SK-N-SH (cell line): ENCODE measurements at regions not wholly inside any gene's neighbourhood (a gene's known extent, or its start where the extent isn't known, plus 50 kb on each side); places are given as distances from the start of the nearest gene placed in this dataset.
A peak's percentile ranks its signal among the peaks of the same experiment; 100 is the strongest.

ENCODE experiments used
- CTCF ChIA-PET: fragments of 300-600, 350-600 bp; formaldehyde crosslinking; extraction: SDS; loops from one replicate; lab custom pipeline; 2021; lab: Yijun Ruan, JAX
- POLR2A ChIA-PET: fragments of 350-600 bp; sonication (Branson Sonifier 250); formaldehyde crosslinking; extraction: SDS; loops from one replicate; lab custom pipeline; 2020; ENCODE audit warnings: antibody characterized with exemption, inconsistent platforms; lab: Yijun Ruan, JAX
- DNase-seq: peaks from one replicate; pipeline ENCODE4 v3.0.0; 2012
- H2AFZ ChIP-seq: fragments of 200-600 bp; sonication (generic); 2 replicates; pipeline ENCODE4 v1.8.1; 2016; ENCODE audit warnings: antibody characterized with exemption, mild to moderate bottlenecking, low read depth
- H3F3A ChIP-seq: fragments of 200-600 bp; sonication (generic); replicated peaks from 2 replicates; pipeline ENCODE3; 2016; ENCODE audit warnings: antibody characterized with exemption, mild to moderate bottlenecking; ENCODE audit not compliant: insufficient read depth
- H3K27ac ChIP-seq, 2 experiments: fragments of 200-500 bp in 1 of 2; fragments of 200-600 bp in 1 of 2; sonication (Bioruptor generic) in 1 of 2; sonication (generic), shearing (Covaris generic) in 1 of 2; 2 replicates each; pipeline versions ENCODE4 v1.5.1 to v1.6.1; 2014 to 2016; ENCODE audit warnings: low read depth in 2 of 2, inconsistent platforms in 1 of 2, low read length in 1 of 2, mild to moderate bottlenecking in 1 of 2, mixed read lengths in 1 of 2
- H3K27me3 ChIP-seq: fragments of 200-600 bp; sonication (generic), shearing (Covaris generic); 2 replicates; pipeline ENCODE4 v1.6.1; 2016; ENCODE audit warnings: mixed run types; ENCODE audit not compliant: insufficient read depth
- H3K36me3 ChIP-seq, 2 experiments: fragments of 200-500 bp in 1 of 2; fragments of 200-600 bp in 1 of 2; sonication (Bioruptor generic) in 1 of 2; sonication (generic) in 1 of 2; replicated peaks in 1 of 2; 2 replicates each; pipeline versions ENCODE3 to v1.5.1; 2014 to 2016; ENCODE audit warnings: low read length in 1 of 2, mild to moderate bottlenecking in 1 of 2; ENCODE audit not compliant: insufficient read depth in 2 of 2, control insufficient read depth in 1 of 2
- H3K4me1 ChIP-seq, 2 experiments: fragments of 200-500 bp in 1 of 2; fragments of 200-600 bp in 1 of 2; sonication (Bioruptor generic) in 1 of 2; sonication (generic), shearing (Covaris generic) in 1 of 2; 2 replicates each; pipeline versions ENCODE4 v1.5.1 to v1.6.1; 2014 to 2016; ENCODE audit warnings: low read depth in 1 of 2, low read length in 1 of 2, mixed run types in 1 of 2; ENCODE audit not compliant: insufficient read depth in 2 of 2, control insufficient read depth in 1 of 2
- H3K4me2 ChIP-seq: fragments of 200-600 bp; sonication (generic), shearing (Covaris generic); 2 replicates; pipeline ENCODE4 v1.6.1; 2017; ENCODE audit warnings: mixed run types
- H3K4me3 ChIP-seq, 2 experiments: fragments of 200-500 bp in 1 of 2; fragments of 200-600 bp in 1 of 2; sonication (Bioruptor generic) in 1 of 2; sonication (generic), shearing (Covaris generic) in 1 of 2; 2 replicates each; pipeline versions ENCODE4 v1.5.1 to v1.8.1; 2014 to 2016; ENCODE audit warnings: low read depth in 2 of 2, inconsistent platforms in 1 of 2, low read length in 1 of 2, mild to moderate bottlenecking in 1 of 2, mixed read lengths in 1 of 2, moderate library complexity in 1 of 2
- H3K79me2 ChIP-seq: fragments of 200-600 bp; sonication (generic); 2 replicates; pipeline ENCODE4 v1.8.1; 2017; ENCODE audit warnings: mild to moderate bottlenecking; ENCODE audit not compliant: insufficient read depth
- H3K9ac ChIP-seq: fragments of 200-600 bp; sonication (generic); 2 replicates; pipeline ENCODE4 v1.6.1; 2017; ENCODE audit warnings: mixed run types
- H3K9me2 ChIP-seq: fragments of 200-600 bp; sonication (generic); 2 replicates; pipeline ENCODE4 v1.6.1; 2017; ENCODE audit warnings: mixed run types
- H3K9me3 ChIP-seq: fragments of 200-600 bp; sonication (generic); 2 replicates; pipeline ENCODE4 v1.6.1; 2017; ENCODE audit warnings: mixed run types, mild to moderate bottlenecking, moderate library complexity
- H4K20me1 ChIP-seq: fragments of 200-600 bp; sonication (generic); 2 replicates; pipeline ENCODE4 v1.6.1; 2017; ENCODE audit warnings: mild to moderate bottlenecking, mixed run types; ENCODE audit not compliant: insufficient read depth
- ELF1 ChIP-seq: IDR thresholded peaks from 2 replicates; pipeline ENCODE4 v1.4.0; 2012
- EP300 ChIP-seq, 2 experiments: IDR thresholded peaks; 2 replicates each; pipeline versions ENCODE4 v1.4.0 to v1.6.1; 2012; ENCODE audit warnings: borderline replicate concordance in 1 of 2, low read depth in 1 of 2, low read length in 1 of 2
- EZH2phosphoT487 ChIP-seq: fragments of 200-600 bp; sonication (generic); IDR thresholded peaks from 2 replicates; pipeline ENCODE4 v1.6.1; 2017; ENCODE audit warnings: low read depth, mixed run types, mild to moderate bottlenecking, antibody characterized with exemption, moderate library complexity, borderline replicate concordance
- FOSL2 ChIP-seq: IDR thresholded peaks from 2 replicates; pipeline ENCODE4 v1.4.0; 2012; ENCODE audit warnings: low read depth, mild to moderate bottlenecking, moderate library complexity, borderline replicate concordance
- FOXJ3 ChIP-seq: sonication (generic); formaldehyde crosslinking; IDR thresholded peaks from 2 replicates; pipeline ENCODE4 v1.5.1; 2020; ENCODE audit warnings: mild to moderate bottlenecking, missing genetic modification reagents
- FOXM1 ChIP-seq: IDR thresholded peaks from 2 replicates; pipeline ENCODE4 v1.4.0; 2012; ENCODE audit warnings: low read depth, mild to moderate bottlenecking
- GABPA ChIP-seq: IDR thresholded peaks from 2 replicates; pipeline ENCODE4 v1.4.0; 2012; ENCODE audit warnings: low read depth, mild to moderate bottlenecking
- NRF1 ChIP-seq: IDR thresholded peaks from 2 replicates; pipeline ENCODE4 v1.6.1; 2012; ENCODE audit warnings: low read depth, mild to moderate bottlenecking, low read length
- POLR2AphosphoS5 ChIP-seq: IDR thresholded peaks from 2 replicates; pipeline ENCODE4 v1.6.1; 2012; ENCODE audit warnings: low read depth, low read length
- RCOR1 ChIP-seq: fragments of 150-350 bp; IDR thresholded peaks from 2 replicates; pipeline ENCODE4 v1.6.1; 2017; ENCODE audit warnings: antibody characterized with exemption, low read length
- TAF1 ChIP-seq: IDR thresholded peaks from 2 replicates; pipeline ENCODE4 v1.6.1; 2012; ENCODE audit warnings: low read depth, mild to moderate bottlenecking, low read length, moderate library complexity, borderline replicate concordance
- TCF12 ChIP-seq: IDR thresholded peaks from 2 replicates; pipeline ENCODE4 v1.4.0; 2012
- TEAD4 ChIP-seq: IDR thresholded peaks from 2 replicates; pipeline ENCODE4 v1.4.0; 2012; ENCODE audit warnings: mild to moderate bottlenecking, borderline replicate concordance; ENCODE audit not compliant: insufficient read depth
- YY1 ChIP-seq: IDR thresholded peaks from 2 replicates; pipeline ENCODE4 v1.4.0; 2012; ENCODE audit warnings: low read depth, mild to moderate bottlenecking
- WGBS: methylation state at CpG from one replicate; pipeline ENCODE4 v1.1.6; 2017; ENCODE audit warnings: low lambda C conversion rate; 5-methylcytosine and 5-hydroxymethylcytosine counted together
- TF ChIP-seq, protein P1 (sequence below): IDR thresholded peaks from 2 replicates; pipeline ENCODE4 v1.4.0; 2012; ENCODE audit warnings: low read depth
- TF ChIP-seq, protein P2 (sequence below): fragments of 200-600 bp; sonication (generic); IDR thresholded peaks from 2 replicates; pipeline ENCODE4 v1.6.1; 2017; ENCODE audit warnings: antibody characterized with exemption, mild to moderate bottlenecking, moderate library complexity
- TF ChIP-seq, protein P3 (sequence below): IDR thresholded peaks from 2 replicates; pipeline ENCODE4 v1.4.0; 2012; ENCODE audit warnings: low read depth, borderline replicate concordance
- TF ChIP-seq, protein P4 (sequence below): IDR thresholded peaks from 2 replicates; pipeline ENCODE4; 2012
- TF ChIP-seq, protein P5 (sequence below): IDR thresholded peaks from 2 replicates; pipeline ENCODE4 v1.4.0; 2012; ENCODE audit warnings: low read depth, borderline replicate concordance
- TF ChIP-seq, protein P6 (sequence below): IDR thresholded peaks from 2 replicates; pipeline ENCODE4 v1.6.1; 2012; ENCODE audit warnings: mild to moderate bottlenecking, low read depth, low read length, moderate library complexity
- TF ChIP-seq, protein P7 (sequence below): fragments of 150-350 bp; IDR thresholded peaks from 2 replicates; pipeline ENCODE4 v1.6.1; 2016; ENCODE audit warnings: mild to moderate bottlenecking, low read depth, low read length

DNA sequence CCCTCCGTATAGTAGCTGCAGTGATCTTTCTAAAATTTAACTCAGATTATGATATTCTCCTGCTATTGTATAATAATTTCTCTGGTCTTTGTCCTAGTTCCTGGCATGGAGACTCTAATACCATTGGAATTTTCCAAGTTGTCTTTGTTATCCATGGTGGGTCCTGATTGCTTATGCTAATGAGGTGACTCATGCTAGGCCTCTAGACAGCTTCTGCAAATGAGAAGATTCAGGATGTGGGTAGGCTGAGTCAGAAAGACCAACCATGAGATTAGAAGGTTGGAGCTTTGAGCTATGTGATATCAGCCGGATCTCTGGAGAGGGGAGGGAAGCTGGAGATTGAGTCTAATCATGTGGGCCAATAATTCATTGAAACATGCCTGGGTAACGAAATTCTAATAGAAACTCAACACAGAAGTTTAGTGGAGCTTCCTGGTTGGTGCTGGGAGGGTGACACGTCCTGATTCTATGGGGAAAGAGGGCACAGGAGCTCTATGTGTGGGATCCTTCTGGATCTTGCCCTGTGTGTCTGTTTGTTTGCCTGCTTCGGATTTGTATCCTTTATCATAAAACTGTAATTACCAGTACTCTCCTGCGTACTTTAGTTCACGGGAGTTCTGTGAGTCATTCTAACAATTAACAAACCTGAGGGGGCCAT, 73.2 kb upstream of the CNIH3 start:
- Histone ChIP-seq H3K4me2 (peak overlapping the region; percentile 69), H3K9ac (peak overlapping the region; percentile 67), H3K27me3 (no peaks in the 10 kb centered on the region), H3F3A (peaks cover 30% of the 10 kb centered on the region), H3K27ac (peak overlapping the region; percentile 94 to 99), H3K4me1 (peaks cover 33 to 47% of the 10 kb centered on the region in 2 experiments), H3K79me2 (no peaks in the 10 kb centered on the region), H4K20me1 (no peaks in the 10 kb centered on the region), H3K4me3 (peak overlapping the region in 1 of 2 experiments; percentile 7; a peak in 2 of 4 replicates), H3K9me3 (no peaks in the 10 kb centered on the region), H3K36me3 (no peaks in the 10 kb centered on the region), H2AFZ (no peak overlapping the region), H3K9me2 (no peaks in the 10 kb centered on the region)
- DNase-seq, result no peak
- CTCF ChIA-PET, result interaction anchor here (1.2 to 3.1 kb wide), 3 partner anchors 15 to 30 kb away, joined by 3 to 13 read pairs (median 4); no protein-coding TSS in a partner anchor
- WGBS, result 10% methylated on average over 7 of the region's 7 CpGs
- POLR2A ChIA-PET, result interaction anchor here (0.6 kb wide), 1 partner anchor 108 kb away, joined by 3 read pairs; the partner anchor contains the start of gene WDR26
- TF ChIP-seq, protein P1, sequence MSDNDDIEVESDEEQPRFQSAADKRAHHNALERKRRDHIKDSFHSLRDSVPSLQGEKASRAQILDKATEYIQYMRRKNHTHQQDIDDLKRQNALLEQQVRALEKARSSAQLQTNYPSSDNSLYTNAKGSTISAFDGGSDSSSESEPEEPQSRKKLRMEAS, result peak; percentile 28; the same call in 1 of the 2 replicates
- TF ChIP-seq, protein P2, sequence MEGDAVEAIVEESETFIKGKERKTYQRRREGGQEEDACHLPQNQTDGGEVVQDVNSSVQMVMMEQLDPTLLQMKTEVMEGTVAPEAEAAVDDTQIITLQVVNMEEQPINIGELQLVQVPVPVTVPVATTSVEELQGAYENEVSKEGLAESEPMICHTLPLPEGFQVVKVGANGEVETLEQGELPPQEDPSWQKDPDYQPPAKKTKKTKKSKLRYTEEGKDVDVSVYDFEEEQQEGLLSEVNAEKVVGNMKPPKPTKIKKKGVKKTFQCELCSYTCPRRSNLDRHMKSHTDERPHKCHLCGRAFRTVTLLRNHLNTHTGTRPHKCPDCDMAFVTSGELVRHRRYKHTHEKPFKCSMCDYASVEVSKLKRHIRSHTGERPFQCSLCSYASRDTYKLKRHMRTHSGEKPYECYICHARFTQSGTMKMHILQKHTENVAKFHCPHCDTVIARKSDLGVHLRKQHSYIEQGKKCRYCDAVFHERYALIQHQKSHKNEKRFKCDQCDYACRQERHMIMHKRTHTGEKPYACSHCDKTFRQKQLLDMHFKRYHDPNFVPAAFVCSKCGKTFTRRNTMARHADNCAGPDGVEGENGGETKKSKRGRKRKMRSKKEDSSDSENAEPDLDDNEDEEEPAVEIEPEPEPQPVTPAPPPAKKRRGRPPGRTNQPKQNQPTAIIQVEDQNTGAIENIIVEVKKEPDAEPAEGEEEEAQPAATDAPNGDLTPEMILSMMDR, result no peak
- TF ChIP-seq EP300 (IDR thresholded peaks at IDR 0.05; ENCODE audit: borderline replicate concordance in 1 of 2, low read depth in 1 of 2, low read length in 1 of 2) (peak; percentile 59 to 99), EZH2phosphoT487 (no peak), TCF12 (peak; percentile 97), FOSL2 (peak; percentile 99), ELF1 (peak; percentile 61), POLR2AphosphoS5 (peak; percentile 84; the same call in 1 of the 2 replicates), FOXM1 (peak; percentile 94), TAF1 (peak; percentile 31; the same call in 1 of the 2 replicates), GABPA (no peak), NRF1 (no peak), FOXJ3 (CRISPR knock-in tag) (no peak), RCOR1 (no peak), YY1 (0 out of 2 replicates have a peak, but pooled peaks have one; percentile 41), TEAD4 (peak; percentile 96)
- TF ChIP-seq, protein P3, sequence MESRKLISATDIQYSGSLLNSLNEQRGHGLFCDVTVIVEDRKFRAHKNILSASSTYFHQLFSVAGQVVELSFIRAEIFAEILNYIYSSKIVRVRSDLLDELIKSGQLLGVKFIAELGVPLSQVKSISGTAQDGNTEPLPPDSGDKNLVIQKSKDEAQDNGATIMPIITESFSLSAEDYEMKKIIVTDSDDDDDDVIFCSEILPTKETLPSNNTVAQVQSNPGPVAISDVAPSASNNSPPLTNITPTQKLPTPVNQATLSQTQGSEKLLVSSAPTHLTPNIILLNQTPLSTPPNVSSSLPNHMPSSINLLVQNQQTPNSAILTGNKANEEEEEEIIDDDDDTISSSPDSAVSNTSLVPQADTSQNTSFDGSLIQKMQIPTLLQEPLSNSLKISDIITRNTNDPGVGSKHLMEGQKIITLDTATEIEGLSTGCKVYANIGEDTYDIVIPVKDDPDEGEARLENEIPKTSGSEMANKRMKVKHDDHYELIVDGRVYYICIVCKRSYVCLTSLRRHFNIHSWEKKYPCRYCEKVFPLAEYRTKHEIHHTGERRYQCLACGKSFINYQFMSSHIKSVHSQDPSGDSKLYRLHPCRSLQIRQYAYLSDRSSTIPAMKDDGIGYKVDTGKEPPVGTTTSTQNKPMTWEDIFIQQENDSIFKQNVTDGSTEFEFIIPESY, result peak; percentile 85
- TF ChIP-seq, protein P4, sequence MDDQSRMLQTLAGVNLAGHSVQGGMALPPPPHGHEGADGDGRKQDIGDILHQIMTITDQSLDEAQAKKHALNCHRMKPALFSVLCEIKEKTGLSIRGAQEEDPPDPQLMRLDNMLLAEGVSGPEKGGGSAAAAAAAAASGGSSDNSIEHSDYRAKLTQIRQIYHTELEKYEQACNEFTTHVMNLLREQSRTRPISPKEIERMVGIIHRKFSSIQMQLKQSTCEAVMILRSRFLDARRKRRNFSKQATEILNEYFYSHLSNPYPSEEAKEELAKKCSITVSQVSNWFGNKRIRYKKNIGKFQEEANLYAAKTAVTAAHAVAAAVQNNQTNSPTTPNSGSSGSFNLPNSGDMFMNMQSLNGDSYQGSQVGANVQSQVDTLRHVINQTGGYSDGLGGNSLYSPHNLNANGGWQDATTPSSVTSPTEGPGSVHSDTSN, result peak; percentile 93
- TF ChIP-seq, protein P5, sequence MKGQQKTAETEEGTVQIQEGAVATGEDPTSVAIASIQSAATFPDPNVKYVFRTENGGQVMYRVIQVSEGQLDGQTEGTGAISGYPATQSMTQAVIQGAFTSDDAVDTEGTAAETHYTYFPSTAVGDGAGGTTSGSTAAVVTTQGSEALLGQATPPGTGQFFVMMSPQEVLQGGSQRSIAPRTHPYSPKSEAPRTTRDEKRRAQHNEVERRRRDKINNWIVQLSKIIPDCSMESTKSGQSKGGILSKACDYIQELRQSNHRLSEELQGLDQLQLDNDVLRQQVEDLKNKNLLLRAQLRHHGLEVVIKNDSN, result peak; percentile 42; the same call in 1 of the 2 replicates
- TF ChIP-seq, protein P6, sequence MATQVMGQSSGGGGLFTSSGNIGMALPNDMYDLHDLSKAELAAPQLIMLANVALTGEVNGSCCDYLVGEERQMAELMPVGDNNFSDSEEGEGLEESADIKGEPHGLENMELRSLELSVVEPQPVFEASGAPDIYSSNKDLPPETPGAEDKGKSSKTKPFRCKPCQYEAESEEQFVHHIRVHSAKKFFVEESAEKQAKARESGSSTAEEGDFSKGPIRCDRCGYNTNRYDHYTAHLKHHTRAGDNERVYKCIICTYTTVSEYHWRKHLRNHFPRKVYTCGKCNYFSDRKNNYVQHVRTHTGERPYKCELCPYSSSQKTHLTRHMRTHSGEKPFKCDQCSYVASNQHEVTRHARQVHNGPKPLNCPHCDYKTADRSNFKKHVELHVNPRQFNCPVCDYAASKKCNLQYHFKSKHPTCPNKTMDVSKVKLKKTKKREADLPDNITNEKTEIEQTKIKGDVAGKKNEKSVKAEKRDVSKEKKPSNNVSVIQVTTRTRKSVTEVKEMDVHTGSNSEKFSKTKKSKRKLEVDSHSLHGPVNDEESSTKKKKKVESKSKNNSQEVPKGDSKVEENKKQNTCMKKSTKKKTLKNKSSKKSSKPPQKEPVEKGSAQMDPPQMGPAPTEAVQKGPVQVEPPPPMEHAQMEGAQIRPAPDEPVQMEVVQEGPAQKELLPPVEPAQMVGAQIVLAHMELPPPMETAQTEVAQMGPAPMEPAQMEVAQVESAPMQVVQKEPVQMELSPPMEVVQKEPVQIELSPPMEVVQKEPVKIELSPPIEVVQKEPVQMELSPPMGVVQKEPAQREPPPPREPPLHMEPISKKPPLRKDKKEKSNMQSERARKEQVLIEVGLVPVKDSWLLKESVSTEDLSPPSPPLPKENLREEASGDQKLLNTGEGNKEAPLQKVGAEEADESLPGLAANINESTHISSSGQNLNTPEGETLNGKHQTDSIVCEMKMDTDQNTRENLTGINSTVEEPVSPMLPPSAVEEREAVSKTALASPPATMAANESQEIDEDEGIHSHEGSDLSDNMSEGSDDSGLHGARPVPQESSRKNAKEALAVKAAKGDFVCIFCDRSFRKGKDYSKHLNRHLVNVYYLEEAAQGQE, result peak; percentile 41; the same call in 1 of the 2 replicates
- TF ChIP-seq, protein P7, sequence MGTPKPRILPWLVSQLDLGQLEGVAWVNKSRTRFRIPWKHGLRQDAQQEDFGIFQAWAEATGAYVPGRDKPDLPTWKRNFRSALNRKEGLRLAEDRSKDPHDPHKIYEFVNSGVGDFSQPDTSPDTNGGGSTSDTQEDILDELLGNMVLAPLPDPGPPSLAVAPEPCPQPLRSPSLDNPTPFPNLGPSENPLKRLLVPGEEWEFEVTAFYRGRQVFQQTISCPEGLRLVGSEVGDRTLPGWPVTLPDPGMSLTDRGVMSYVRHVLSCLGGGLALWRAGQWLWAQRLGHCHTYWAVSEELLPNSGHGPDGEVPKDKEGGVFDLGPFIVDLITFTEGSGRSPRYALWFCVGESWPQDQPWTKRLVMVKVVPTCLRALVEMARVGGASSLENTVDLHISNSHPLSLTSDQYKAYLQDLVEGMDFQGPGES, result no peak
